ENCODE measurements at regions not wholly inside any gene's neighbourhood (a gene's known extent, or its start where the extent isn't known, plus 50 kb on each side); places are given as distances from the start of the nearest gene placed in this dataset.
"Not testable (repeated sequence)": the region's sequence is repeated elsewhere in the genome, so short reads cannot be mapped to it uniquely, and the experiment has no call there.

DNA sequence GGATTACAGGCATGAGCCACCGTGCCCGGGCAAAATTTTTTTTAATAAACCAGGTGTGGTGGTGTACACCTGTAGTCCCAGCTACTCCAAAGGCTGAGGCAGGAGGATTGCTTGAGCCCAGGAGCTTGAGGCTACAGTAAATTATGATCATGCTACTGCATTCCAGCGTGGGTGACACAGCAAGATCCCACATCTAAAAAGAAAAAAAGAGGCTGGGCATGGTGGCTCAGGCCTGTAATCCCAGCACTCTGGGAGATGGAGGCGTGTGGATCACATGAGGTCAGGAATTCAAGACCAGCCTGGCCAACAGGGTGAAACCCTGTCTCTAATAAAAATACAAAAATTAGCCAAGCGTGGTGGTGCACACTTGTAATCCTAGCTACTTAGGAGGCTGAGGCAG, 125.6 kb downstream of the ZNF281 start:
- DNase-seq (ENCODE audit: low read depth, low spot score), result not testable (repeated sequence)

DNA sequence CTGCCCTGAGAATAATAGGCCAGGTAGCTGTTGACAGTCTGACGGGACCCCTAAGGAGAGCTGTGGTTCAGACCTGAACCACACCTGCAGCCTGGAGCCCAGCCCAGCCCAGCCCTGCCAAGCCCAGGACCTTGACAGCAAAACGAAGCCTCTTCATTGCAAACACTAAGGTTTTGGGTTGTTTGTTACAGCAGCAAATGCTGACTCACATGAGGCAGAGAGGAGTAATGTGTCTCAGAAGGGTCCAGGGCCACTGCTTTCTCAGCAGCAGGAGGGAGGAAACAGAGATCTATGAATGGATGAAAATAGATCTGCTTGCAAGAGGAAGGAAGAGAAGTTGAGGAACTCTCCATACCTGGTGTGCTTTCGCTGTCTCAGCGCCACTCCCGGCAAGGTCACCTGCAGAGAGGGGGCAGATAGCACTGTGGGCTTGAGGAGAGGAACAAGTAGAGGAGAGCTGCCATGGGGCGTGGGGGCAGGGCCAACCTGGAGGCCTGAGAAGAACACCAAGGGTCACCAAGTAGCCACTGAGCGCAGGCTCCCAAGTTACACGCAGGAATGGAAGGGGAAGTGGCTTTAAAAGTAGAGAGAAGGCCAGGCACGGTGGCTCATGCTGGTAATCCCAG, 127.2 kb downstream of the ZNF281 start:
- DNase-seq (ENCODE audit: low read depth, low spot score), result no peak

DNA sequence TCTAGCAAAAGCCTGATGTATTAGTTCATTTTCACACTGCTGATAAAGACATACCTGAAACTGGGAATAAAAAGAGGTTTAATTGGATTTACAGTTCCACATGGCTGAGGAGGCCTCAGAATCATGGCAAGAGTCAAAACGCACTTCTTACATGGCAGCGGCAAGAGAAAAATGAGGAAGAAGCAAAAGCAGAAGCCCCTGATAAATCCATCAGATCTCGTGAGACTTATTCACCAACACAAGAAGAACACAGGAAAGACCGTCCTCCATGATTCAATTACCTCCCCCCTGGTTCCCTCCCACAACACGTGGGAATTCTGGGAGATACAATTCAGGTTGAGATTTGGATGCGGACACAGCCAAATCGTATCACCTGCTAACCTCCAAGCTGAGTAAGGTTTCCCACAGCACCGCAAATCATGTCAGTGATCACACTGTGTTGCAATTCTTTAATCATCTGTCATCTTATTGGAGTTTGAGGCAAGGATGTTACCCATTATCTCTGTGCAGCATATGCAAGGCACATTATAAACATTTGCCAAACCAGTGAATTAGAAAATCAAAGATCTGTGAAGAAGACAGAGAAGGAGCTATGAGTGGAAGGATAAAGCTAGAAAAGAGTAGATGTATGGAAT, 128.5 kb downstream of the ZNF281 start:
- no peak for DNase-seq (ENCODE audit: low read depth, low spot score)

DNA sequence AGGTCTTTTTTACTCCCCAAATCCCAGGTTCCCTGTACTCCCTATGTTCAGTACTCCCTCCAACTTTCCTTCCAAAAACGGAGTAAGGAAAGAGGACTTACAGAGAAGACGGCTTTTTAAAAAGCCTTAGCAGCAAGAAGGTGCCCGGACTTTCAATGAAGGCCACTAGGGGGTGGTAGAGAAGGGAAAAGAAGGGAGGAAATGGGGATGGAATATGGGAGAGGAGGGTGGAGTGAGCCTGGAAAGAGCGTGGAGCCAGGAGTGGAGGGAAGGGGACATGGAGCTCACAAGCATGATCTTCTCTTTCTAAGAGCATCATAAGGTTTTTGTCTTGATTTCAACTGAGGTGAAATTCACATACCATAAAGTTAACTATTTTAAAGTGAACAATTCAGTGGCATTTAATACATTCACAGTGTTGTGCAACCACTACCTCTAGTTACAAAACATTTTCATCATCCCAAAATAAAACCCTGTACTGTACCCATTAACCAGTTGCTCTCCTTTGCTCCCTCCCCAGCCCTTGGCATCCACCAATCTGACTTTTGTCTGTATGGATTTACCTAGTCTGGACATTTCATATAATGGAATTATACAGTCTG, 129.9 kb downstream of the ZNF281 start:
- DNase-seq (ENCODE audit: low read depth, low spot score), result peak; percentile 29

DNA sequence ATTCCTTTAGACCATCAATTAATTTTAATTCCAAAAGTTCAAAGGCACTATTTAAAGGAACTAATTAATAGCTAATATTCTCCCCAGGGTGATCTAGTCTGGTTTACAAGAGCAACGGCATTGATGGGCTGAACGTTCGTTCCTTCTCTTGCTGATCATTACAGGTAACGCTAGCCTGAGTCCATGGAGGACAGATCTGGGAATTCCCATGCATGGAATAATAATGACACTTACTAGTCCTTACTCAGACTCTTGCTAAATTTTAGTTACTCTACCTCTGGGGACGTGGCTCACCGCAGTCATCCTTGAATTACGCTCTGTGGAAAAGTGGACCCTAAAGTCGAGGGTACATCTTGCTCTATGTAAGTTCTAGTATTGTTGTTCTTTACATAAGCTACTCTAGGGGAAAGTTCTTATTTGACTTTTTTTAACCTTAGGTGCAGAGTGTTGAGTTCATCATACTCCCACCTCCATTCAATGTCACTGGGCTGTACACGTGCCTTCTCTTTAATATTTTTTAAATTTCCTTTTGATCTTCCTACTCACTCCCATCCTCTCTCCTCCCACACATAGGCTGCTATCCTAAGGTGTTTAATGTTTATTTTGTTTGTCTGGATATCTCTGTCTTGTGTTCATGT, 133.9 kb downstream of the ZNF281 start:
- DNase-seq (ENCODE audit: low read depth, low spot score), result no peak

DNA sequence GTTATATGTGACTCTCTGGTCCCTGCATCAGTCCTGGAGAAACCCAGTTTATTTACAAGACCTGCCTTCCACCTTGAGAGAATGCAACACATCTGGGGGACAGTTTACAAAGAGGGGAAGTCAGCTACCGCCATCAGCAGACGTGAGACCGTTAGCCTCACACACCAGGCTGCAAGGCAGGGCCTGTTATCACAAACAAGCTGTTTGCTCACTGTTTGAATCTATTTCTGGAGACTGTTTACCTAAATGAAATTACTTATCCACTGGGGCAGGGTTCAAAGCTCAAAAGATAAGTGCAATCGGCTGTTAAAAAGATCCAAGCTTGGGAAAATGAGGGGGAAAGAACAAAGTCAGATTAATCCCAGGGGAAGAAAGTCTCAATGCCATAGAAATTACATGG, 134.4 kb downstream of the ZNF281 start:
- no peak for DNase-seq (ENCODE audit: low read depth, low spot score)

DNA sequence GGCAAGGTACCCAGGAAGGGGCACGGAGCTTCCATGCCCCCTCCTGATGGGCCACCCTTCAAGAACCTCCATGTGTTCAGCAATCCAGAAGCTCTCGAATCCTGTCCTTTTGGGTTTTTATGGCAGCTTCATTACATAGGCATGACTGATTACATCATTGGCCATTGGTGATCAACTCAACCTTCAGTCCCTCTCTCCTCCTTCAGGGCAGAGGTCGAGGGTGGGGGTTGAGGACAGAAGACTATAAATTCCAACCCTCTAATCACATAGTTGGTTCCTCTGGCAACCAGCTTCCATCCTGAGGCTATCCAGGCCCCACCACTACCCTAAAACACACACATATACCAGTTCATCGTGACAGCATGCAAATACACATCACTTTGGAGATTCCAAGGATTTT, 135.7 kb downstream of the ZNF281 start:
- no peak for DNase-seq (ENCODE audit: low read depth, low spot score)

DNA sequence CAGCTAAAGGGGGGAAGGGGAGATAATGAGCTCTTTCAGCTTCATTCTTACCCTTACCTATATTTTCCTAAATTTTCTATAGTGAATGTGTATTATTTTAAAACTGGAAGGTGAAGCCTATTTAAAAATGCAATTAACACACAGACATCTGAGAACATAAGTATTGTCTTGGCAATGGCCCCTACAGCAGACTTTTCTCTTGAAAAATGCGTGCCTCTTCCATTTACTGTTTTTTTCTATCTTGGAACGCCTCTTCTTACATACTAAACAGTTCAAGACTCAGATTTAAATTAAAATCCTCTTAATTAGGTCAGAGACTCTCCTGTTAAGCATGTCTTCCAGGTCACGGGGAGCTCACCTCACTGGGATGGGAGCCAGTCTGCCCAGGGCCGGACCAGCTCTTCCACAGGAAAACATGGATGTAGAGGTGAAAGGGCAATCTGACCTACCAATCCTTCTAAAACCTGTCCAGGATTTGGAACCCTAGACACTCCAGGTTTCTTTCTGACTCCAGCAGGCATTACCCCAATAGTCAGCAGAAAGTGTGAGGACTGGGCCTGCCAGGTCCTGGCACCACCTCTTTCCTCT, 137.3 kb downstream of the ZNF281 start:
- no peak for DNase-seq (ENCODE audit: low read depth, low spot score)

DNA sequence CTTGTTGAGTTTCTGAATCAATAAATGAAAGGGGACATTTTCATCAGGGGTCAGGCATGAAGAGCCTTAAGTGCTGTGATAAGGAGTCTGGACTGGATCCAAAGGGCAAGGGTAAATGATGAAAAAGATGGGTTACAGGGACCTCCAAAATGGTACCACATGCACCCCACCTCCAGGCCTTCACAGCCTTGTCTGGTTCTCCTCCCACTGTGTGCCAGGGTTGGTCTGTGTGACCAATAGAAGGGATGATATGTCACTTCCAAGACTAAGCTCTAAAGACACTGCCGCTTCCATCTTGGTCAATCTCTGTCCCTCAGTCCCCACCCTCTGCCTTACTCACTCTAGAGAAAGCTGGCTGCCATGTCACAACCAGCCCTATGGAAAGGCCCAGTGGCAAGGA, 140.6 kb downstream of the ZNF281 start:
- no peak for DNase-seq (ENCODE audit: low read depth, low spot score)

DNA sequence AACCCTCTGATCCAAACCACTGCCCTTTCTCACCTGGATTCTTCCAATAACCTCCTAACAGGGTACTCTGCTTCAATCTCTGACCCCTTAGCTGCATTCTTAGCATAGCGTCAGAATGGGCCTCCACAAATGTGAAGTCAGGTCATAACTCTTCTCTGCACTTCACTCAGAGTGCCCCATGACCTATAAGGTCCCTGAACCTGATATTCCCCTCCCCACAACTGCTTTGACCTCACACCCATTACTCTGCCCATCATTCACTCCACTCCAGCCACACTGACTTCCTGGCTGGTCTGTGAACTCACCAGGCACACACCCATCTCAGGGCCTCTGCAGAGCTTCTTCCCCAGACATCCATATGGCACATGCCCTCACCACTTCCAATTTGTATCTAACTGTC, 141.9 kb downstream of the ZNF281 start:
- no peak for DNase-seq (ENCODE audit: low read depth, low spot score)

DNA sequence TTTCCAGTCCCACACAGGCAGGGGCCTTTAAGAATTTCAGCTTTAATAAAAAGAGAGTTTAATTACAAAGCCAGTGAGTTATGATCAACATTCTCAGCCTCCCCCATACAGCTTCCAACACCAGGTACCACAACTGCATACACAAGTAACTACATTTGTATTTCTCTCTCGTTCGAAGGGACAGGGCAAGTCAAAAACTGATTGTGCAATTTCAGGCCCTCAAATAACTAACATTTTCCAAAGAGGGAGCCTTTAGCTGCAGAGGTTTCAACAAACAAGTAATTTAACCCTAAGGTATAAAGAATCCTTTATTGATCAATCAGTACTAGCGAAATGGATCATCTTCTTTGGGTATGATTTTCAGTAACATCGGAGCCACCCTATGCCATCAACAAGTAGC, 142.4 kb downstream of the ZNF281 start:
- no peak for DNase-seq (ENCODE audit: low read depth, low spot score)

DNA sequence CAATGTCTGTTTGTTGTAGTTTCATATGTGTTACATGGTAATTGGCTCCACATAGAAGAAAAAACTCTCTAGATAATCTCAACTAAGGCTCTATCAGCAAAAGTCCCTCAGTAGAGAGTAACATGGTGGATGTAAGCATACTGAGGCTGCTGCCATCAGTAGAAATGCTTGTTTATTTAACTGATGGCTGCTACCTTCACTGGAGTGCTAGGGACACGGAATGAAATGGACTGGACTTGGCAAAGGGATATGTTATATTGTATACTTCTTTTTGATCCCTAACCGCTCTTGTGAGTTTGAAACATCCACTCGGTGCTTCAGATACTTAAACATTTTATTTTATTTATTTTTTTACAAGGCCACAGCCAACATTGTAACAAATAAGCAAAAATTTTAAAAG, 143.0 kb downstream of the ZNF281 start:
- DNase-seq (ENCODE audit: low read depth, low spot score), result no peak

DNA sequence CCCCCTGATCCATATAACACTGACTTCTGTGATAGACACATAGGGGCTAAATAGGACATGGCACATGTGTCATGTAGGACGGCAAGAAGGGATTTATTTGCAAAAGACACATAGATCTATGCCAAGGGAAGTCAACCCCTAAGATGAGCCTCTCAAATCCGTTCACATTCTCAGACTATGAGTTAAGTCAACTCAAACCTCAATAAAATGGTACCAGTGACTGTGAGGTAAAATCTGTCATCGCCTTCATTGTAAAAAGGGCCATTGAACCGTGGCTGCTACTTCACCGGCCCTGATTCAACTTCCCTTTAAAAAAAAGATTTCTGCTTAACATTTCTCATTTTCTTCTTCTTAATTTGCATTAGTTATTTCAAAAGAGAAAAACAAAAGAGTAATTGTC, 144.0 kb downstream of the ZNF281 start:
- DNase-seq (ENCODE audit: low read depth, low spot score), result no peak

DNA sequence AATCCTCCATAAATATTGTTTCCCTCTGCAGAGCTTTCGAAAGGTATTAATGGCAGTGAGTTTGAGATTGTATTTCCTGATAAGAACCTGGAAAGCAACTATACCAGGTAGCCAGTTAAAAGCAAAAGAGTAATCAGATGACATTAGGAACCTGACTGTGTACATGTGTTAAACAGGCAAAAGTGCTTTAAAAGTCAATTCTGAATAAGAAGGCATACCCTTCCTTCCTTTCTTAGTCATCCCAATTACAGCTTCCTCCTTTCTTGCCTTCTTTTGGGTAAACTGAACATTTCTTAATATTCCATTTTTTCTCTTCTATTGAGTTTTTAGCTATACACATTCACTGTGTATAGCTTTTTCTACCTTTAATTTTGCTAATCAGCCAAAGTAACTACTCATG, 144.7 kb downstream of the ZNF281 start:
- DNase-seq (ENCODE audit: low read depth, low spot score), result no peak

DNA sequence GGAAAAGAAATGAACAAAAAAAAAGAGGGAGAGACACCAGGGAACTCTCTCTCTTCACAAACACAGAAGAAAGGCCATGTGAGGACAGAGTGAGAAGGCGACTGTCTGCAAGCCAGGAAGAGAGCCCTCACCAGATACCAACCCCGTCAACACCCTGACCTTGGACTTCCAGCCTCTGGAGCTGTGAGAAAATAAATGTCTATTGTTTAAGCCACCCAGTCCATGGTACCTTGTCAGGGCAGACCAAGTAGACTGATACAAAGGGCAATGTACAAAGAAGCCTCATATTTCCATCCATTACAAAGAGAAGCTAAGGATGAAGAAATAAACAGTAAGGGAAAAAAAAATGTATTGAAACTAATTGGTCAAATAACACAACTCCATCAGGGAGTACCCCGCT, 146.6 kb downstream of the ZNF281 start:
- DNase-seq (ENCODE audit: low read depth, low spot score), result no peak

DNA sequence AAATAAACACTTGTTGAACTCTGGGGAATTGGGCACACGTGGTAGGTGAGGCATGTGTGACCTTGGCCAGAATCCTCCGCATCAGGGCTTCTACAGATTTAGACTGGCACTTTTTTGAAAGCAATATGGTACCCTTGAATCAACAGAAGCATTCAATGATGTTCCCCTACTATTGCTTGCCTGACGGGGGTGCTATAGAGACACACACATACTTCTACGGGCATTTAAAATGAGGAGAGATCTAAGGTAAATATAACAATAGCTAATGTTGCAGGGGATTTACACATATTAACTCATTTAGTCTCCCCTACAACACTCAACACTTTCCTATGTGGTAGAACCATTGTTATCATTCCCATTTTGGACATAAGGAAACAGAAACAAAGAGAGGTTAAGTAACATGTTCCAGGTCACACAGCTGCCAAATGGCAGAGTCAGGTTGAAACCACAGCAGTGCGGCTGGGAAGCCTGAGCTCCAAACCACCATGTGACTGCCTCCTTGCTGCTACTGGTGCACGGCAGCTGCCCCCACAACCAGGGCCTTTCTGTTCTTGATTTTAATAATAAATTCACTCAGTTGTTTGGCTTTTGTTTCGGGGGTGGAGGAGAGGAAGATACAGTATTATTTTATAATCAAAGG, 147.4 kb downstream of the ZNF281 start:
- DNase-seq (ENCODE audit: low read depth, low spot score), result no peak

DNA sequence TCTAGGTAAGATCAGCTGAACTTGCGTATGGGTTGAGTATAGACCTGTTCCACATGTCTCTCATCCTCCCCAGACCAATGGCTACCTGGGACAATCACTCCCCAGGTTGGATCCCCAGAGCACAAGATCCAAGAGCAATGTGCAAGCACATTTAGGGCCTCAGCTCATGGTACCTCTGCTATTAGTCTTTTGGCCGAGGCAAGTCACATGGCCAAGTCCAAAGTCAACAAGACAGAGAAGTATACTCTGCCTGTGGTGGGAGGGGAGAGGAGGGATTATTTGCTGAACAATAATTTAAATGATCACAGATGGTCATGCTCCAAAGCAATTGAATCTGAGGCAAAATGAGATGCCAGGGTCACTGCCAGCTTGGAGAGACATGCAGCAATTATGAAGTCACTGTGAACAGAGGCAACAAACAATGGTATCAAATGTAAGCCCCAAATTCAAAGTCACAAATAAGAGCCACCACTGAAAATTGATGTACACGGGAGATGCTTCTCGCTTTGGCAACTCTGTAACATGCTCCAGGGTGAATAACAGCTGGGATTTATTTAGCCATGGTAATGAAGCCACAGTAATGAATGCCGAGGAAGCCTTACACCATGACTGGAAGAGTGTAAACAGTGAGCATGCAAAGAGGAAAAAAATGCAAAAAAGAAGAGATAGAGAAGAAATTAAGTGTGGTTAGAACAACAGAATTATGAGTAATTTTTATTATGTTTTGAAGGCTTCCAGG, 149.1 kb downstream of the ZNF281 start:
- no peak for DNase-seq (ENCODE audit: low read depth, low spot score)

DNA sequence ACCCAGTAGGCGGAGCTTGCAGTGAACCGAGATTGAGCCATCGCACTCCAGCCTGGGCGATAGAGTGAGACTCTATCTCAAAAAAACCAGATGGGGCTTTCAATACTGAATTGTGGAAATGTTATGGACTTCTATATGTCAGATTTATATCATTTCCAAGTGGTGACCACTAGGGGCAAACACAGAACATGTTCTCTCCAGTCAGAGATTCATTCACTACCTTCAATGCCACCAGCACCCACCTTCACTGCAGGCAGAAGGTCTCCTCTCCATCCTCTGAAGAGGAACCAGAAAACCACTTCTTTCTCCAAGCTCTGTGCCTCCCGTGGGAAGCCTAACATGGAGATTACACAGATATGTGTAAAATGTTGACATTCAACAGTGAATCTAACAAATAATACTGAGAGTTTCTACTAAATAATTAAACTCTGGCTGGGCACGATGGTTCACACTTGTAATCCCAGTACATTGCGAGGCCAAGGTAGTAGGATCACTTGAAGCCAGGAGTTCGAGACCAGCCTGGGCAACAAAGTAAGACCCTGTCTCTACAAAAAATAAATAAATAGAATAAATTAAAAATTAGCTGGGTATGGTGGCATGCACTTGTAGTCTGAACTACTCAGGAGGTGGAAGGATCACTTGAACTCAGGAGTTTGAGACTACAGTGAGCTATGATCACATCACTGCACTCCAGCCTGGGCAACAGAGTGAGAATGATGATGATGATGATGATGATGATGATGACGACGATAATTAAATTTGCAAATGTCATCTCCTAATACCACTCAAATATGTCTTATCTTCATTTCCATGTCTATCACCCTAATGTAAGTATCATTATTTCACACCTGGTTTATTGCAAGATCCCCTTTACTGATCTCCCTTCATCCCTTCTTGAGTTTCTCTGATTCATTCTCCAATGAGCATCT, 151.1 kb downstream of the ZNF281 start:
- no peak for DNase-seq (ENCODE audit: low read depth, low spot score)

DNA sequence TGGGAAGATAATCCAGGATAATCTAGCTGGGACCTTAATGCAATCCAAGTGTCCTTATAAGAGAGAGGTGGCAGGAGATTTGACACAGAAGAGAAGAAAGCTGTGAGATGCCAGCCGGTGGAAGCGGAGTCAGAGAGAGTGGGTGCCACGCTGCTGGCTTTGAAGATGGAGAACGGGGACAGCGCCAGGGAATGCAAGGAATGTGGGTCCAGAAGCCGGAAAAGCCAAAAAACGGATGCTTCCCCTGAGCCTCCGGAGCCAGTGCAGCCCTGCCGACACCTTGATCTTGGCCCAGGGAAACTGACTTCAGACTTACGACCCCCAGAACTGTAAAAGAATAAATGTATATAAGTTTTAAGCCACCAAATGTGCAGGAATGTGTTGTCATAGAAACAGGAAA, 152.6 kb downstream of the ZNF281 start:
- DNase-seq (ENCODE audit: low read depth, low spot score), result no peak

DNA sequence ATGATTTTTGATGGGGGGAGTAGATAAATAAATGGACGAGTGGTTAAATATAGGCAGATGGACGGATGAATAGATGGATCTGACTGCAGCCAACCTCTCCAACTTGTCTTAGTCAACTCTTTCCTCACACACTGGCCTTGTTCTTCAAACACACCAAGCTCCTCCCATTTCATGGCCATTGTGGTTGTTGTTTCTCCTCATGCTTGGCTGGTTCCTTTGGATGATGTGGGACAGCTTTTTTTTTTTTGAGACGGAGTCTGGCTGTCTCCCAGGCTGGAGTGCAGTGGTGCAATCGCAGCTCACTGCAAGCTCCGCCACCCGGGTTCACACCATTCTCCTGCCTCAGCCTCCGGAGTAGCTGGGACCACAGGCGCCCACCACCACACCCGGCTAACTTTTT, 155.2 kb downstream of the ZNF281 start:
- not testable (repeated sequence) for DNase-seq (ENCODE audit: low read depth, low spot score)
